Neural cell (in vitro differentiated cells): ENCODE measurements at regions not wholly inside any gene's neighbourhood (a gene's known extent, or its start where the extent isn't known, plus 50 kb on each side); places are given as distances from the start of the nearest gene placed in this dataset.

ENCODE experiments used
- CTCF ChIP-seq: fragments of 450-650 bp; IDR thresholded peaks from 2 replicates; pipeline ENCODE4 v1.5.1; 2014; ENCODE audit warnings: antibody characterized with exemption, mild to moderate bottlenecking, moderate library complexity; ENCODE audit not compliant: poor library complexity, severe bottlenecking
- EZH2 ChIP-seq: fragments of 200-600, 300-800 bp; shearing (Covaris generic), sonication (generic); IDR thresholded peaks from 2 replicates; pipeline ENCODE4 v1.6.1; 2014; ENCODE audit warnings: antibody characterized with exemption, low read length, borderline replicate concordance, mild to moderate bottlenecking; ENCODE audit not compliant: insufficient read depth, poor library complexity, severe bottlenecking
- POLR2AphosphoS5 ChIP-seq: IDR thresholded peaks from 2 replicates; pipeline ENCODE4 v1.6.1; 2012

DNA sequence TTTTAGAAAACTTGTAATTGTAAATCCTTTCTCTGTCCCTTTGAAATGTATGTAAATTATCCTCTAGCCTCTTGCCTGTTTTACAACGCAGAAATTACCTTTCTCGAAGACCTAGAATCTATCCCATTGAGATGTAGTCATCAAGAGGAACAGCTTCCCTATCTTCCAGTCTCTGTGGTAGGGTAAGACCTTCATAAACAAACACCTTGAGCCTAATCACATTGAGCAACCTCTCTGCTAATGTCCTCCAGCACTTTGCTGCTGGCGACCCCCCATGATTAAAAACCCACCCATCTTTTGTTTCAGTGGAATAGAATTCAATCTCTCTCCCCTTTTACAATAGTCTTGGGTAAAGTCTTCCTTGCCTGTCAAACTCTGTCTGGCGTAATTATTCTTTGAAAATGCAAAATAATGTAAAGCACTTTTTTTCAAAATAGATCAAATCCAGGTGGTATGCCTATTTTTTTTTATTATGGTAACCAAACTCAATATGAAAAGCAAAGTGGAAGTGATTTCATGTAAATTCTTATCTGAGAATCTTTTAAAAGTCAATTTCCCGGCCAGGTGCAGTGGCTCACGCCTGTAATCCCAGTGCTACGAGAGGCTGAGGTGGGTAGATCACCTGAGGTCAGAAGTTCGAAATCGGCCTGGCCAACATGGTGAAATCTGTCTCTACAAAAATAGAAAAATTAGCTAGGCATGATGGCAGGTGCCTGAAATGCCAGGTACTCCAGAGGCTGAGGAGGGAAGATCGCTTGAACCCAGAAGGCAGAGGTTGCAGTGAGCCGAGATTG, 237.9 kb downstream of the GRXCR1 start:
- TF ChIP-seq EZH2 = no peak
- TF ChIP-seq POLR2AphosphoS5 = no peak
- no peak for TF ChIP-seq CTCF
